PFSK-1 (cell line): ENCODE measurements at regions not wholly inside any gene's neighbourhood (a gene's known extent, or its start where the extent isn't known, plus 50 kb on each side); places are given as distances from the start of the nearest gene placed in this dataset.

ENCODE experiments used
- POLR2AphosphoS5 ChIP-seq: IDR thresholded peaks from 2 replicates; pipeline ENCODE4 v1.6.1; 2012; ENCODE audit warnings: low read depth, mild to moderate bottlenecking, control low read depth, low read length, moderate library complexity
- REST ChIP-seq, 2 experiments: IDR thresholded peaks; 2 replicates each; pipeline versions ENCODE4 v1.6.1 to v1.8.0; 2011 to 2012; ENCODE audit warnings: low read depth in 2 of 2, low read length in 2 of 2, control low read depth in 1 of 2, inconsistent platforms in 1 of 2, mild to moderate bottlenecking in 1 of 2, moderate library complexity in 1 of 2; ENCODE audit not compliant: insufficient read depth in 1 of 2
- SIN3A ChIP-seq: IDR thresholded peaks from 2 replicates; pipeline ENCODE4 v1.6.1; 2012; ENCODE audit warnings: mild to moderate bottlenecking, low read length, moderate library complexity, borderline replicate concordance; ENCODE audit not compliant: insufficient read depth
- TAF1 ChIP-seq: IDR thresholded peaks from 2 replicates; pipeline ENCODE4 v1.6.1; 2012; ENCODE audit warnings: low read length, control low read depth, borderline replicate concordance; ENCODE audit not compliant: insufficient read depth

DNA sequence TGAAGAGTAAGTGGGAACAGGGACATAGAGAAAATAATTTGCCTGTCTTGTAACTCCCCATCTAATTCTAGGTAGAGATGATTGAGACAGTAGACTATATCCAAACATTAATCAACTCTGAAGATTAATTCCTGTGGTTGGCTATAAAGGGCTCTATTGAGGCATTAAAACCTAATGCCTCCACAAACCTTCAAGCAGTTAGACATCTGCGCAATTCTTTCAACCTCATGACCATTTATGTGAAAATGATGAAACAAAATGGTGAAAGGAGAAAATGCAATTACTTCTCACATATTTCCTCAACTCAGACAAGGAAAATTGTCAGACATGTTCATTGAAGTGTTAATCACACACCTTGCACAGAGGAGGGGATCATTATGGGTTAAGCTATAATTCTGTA is 164.5 kb upstream of the MYT1L start:
- TF ChIP-seq POLR2AphosphoS5: no peak
- no peak for TF ChIP-seq REST (IDR thresholded peaks at IDR 0.05; ENCODE audit: insufficient read depth in 1 of 2, low read depth in 2 of 2, low read length in 2 of 2)
- no peak for TF ChIP-seq SIN3A
- TF ChIP-seq TAF1: no peak
